ENCODE measurements at regions not wholly inside any gene's neighbourhood (a gene's known extent, or its start where the extent isn't known, plus 50 kb on each side); places are given as distances from the start of the nearest gene placed in this dataset.

DNA sequence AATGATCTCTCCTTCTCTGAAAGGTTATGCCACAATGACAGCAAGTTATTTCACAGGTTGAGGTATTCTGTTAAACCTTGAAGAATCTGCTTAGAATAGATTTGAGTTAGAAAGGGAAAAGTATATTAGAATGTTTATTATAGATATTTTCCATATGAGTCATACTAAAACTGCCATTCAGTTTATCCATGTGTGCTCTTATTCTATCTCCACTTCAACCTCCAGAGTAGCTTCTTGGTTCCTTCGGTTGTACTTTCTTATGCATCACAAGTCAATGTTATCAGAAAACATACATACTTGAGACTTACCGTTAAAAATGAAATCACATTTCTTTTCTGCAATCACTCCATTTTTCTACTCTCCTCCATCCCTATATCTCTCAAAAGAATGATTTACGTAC lies 197.7 kb downstream of the BCAT1 start:
- Histone ChIP-seq H3K4me2 (ENCODE audit: unreplicated experiment) (no peak overlapping the region), H3K4me1 (ENCODE audit: insufficient read depth) (peaks cover 12% of the 10 kb centered on the region), H3K27ac (no peak overlapping the region), H3K9me2 (ENCODE audit: insufficient read depth) (no peaks in the 10 kb centered on the region), H3K9ac (no peak overlapping the region), H3K9me3 (ENCODE audit: low read depth) (no peaks in the 10 kb centered on the region), H3K36me3 (ENCODE audit: low read depth) (no peaks in the 10 kb centered on the region), H4K20me1 (ENCODE audit: insufficient read depth) (no peaks in the 10 kb centered on the region), H3K79me2 (ENCODE audit: insufficient read depth) (no peaks in the 10 kb centered on the region), H2AFZ (no peak overlapping the region), H3F3A (ENCODE audit: insufficient read depth) (peaks cover 12% of the 10 kb centered on the region), H3K4me3 (no peak overlapping the region), H3K27me3 (replicated peaks; ENCODE audit: insufficient read depth) (0 out of 2 replicates have a peak, but pooled peaks cover 31% of the 10 kb centered on the region)
- peak; percentile 8 for DNase-seq
- TF ChIP-seq EZH2 (IDR thresholded peaks at IDR 0.05; ENCODE audit: insufficient read depth, poor library complexity, severe bottlenecking) (no peak), EZH2phosphoT487 (IDR thresholded peaks at IDR 0.05; ENCODE audit: insufficient read depth, low read depth) (no peak)
- in situ Hi-C loops (cut with MboI), result no loop called here
- WGBS, 2 experiments (ENCODE audit: low coverage in 1 of 2, low lambda C conversion rate in 2 of 2, missing lambda C conversion rate in 2 of 2), result 61 to 73% methylated on average over 3 of the region's 3 CpGs

DNA sequence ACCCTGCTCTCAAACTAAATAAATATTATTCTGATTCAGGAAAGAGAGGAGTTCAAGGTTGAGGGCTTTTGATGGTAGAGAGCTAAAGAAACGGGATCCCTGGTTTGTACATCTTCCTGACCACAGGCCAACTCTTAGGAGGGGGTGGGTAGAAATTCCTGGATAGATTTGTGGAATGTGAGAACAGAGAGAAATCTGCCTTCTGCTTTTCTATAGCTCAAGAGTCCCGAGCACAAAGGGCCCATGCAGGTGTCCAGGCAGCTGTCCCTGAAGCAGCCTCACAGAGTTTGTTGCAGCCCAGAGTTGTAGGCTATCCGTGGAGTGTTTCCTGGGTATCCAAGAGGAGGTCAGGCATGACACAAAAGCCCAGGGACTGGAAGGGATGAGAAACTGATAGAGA lies 198.6 kb downstream of the BCAT1 start:
- TF ChIP-seq EZH2phosphoT487 (IDR thresholded peaks at IDR 0.05; ENCODE audit: insufficient read depth, low read depth) (no peak), EZH2 (IDR thresholded peaks at IDR 0.05; ENCODE audit: insufficient read depth, poor library complexity, severe bottlenecking) (no peak)
- Histone ChIP-seq H3K79me2 (ENCODE audit: insufficient read depth) (no peaks in the 10 kb centered on the region), H3K4me3 (no peak overlapping the region), H3K36me3 (ENCODE audit: low read depth) (no peaks in the 10 kb centered on the region), H3K27ac (no peak overlapping the region), H3K9ac (no peak overlapping the region), H3F3A (ENCODE audit: insufficient read depth) (peaks cover 8% of the 10 kb centered on the region), H3K9me3 (ENCODE audit: low read depth) (no peaks in the 10 kb centered on the region), H3K27me3 (replicated peaks; ENCODE audit: insufficient read depth) (0 out of 2 replicates have a peak, but pooled peaks cover 28% of the 10 kb centered on the region), H4K20me1 (ENCODE audit: insufficient read depth) (no peaks in the 10 kb centered on the region), H3K9me2 (ENCODE audit: insufficient read depth) (no peaks in the 10 kb centered on the region), H3K4me2 (ENCODE audit: unreplicated experiment) (no peak overlapping the region), H2AFZ (no peak overlapping the region), H3K4me1 (ENCODE audit: insufficient read depth) (peaks cover 8% of the 10 kb centered on the region)
- DNase-seq, result no peak
- in situ Hi-C loops (cut with MboI), result no loop called here
- WGBS, 2 experiments (ENCODE audit: low coverage in 1 of 2, low lambda C conversion rate in 2 of 2, missing lambda C conversion rate in 2 of 2), result 32 to 42% methylated on average over 3 of the region's 3 CpGs

DNA sequence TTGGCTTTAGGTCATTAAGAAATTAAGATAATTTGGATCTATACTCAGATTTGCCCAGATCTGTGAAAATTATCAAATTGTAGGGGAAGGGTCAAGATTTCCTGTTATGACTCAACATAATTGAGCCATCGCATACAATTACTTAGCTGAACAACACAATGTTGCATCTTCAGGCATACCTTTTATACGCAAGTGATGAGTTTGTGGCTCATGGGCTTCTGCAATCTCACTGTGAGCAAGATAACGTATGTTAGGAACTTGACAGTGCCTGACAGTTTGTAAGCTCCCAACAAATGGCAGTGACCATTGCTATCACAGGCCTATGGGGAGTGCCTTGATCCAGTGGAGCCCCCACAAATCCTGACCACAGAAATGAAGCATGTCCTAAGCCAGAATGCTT lies 199.7 kb downstream of the BCAT1 start:
- Histone ChIP-seq H3K9me2 (ENCODE audit: insufficient read depth) (no peaks in the 10 kb centered on the region), H3F3A (ENCODE audit: insufficient read depth) (no peaks in the 10 kb centered on the region), H2AFZ (no peak overlapping the region), H3K79me2 (ENCODE audit: insufficient read depth) (no peaks in the 10 kb centered on the region), H4K20me1 (ENCODE audit: insufficient read depth) (no peaks in the 10 kb centered on the region), H3K9ac (no peak overlapping the region), H3K9me3 (ENCODE audit: low read depth) (no peaks in the 10 kb centered on the region), H3K27ac (no peak overlapping the region), H3K36me3 (ENCODE audit: low read depth) (no peaks in the 10 kb centered on the region), H3K4me3 (no peak overlapping the region), H3K27me3 (replicated peaks; ENCODE audit: insufficient read depth) (0 out of 2 replicates have a peak, but pooled peaks cover 35% of the 10 kb centered on the region), H3K4me1 (ENCODE audit: insufficient read depth) (no peaks in the 10 kb centered on the region), H3K4me2 (ENCODE audit: unreplicated experiment) (no peak overlapping the region)
- DNase-seq, result no peak
- WGBS, 2 experiments (ENCODE audit: low coverage in 1 of 2, low lambda C conversion rate in 2 of 2, missing lambda C conversion rate in 2 of 2), result 74 to 79% methylated on average over 3 of the region's 3 CpGs
- in situ Hi-C loops (cut with MboI), result no loop called here
- TF ChIP-seq EZH2phosphoT487 (IDR thresholded peaks at IDR 0.05; ENCODE audit: insufficient read depth, low read depth) (no peak), EZH2 (IDR thresholded peaks at IDR 0.05; ENCODE audit: insufficient read depth, poor library complexity, severe bottlenecking) (no peak)

DNA sequence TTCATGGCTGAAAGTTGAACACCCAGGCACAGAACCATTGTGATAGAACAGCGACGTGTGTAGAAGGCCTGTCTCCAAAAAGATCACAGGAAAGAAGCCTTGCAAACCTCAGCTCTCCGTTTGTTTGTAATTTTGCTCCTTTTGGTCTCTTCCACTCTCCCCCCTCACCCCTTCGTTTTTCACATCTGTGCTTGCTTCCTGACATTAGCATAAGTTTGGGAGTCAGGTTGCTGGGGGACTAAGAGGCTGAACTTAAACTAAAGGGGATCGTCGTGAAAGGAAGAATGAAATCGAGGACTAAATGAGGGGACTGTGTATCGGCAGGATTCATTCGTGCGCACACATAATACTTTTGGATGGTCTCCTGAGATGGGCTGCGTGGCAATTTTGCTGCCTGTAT lies 200.6 kb downstream of the BCAT1 start:
- in situ Hi-C loops (cut with MboI), result no loop called here
- no peak overlapping the region for H3K4me2 ChIP-seq (ENCODE audit: unreplicated experiment)
- H3K9me3 ChIP-seq (ENCODE audit: low read depth), result no peaks in the 10 kb centered on the region
- H3F3A ChIP-seq (ENCODE audit: insufficient read depth), result no peaks in the 10 kb centered on the region
- WGBS, 2 experiments (ENCODE audit: low coverage in 1 of 2, low lambda C conversion rate in 2 of 2, missing lambda C conversion rate in 2 of 2), result 29 to 34% methylated on average over 11 of the region's 11 CpGs
- H2AFZ ChIP-seq, result no peak overlapping the region
- H3K27me3 ChIP-seq (replicated peaks; ENCODE audit: insufficient read depth), result 0 out of 2 replicates have a peak, but pooled peaks cover 35% of the 10 kb centered on the region
- no peaks in the 10 kb centered on the region for H3K9me2 ChIP-seq (ENCODE audit: insufficient read depth)
- DNase-seq, result no peak
- no peaks in the 10 kb centered on the region for H3K36me3 ChIP-seq (ENCODE audit: low read depth)
- TF ChIP-seq EZH2 (IDR thresholded peaks at IDR 0.05; ENCODE audit: insufficient read depth, poor library complexity, severe bottlenecking), result no peak
- TF ChIP-seq EZH2phosphoT487 (IDR thresholded peaks at IDR 0.05; ENCODE audit: insufficient read depth, low read depth), result no peak
- no peaks in the 10 kb centered on the region for H3K79me2 ChIP-seq (ENCODE audit: insufficient read depth)
- H3K4me3 ChIP-seq, result no peak overlapping the region
- no peak overlapping the region for H3K9ac ChIP-seq
- no peaks in the 10 kb centered on the region for H3K4me1 ChIP-seq (ENCODE audit: insufficient read depth)
- H3K27ac ChIP-seq, result no peak overlapping the region
- H4K20me1 ChIP-seq (ENCODE audit: insufficient read depth), result no peaks in the 10 kb centered on the region

DNA sequence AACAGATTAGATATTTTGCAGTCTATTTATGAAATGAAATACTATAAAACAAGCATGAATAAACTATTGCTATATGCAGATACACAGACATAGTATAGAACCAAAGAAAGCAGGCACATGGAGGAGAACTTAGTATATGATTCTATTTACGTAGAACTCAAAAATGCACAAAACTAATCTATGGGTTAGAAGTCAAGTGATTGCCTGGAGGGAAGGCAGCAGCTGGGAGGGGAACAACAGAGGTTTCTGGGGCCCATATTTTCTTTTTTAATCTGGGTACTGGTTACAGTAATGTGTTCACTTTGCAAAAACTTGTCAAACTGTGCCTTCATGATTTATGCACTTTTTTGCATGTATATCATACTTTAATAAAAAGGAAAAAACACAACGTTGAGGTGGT lies 202.0 kb downstream of the BCAT1 start:
- H3K27me3 ChIP-seq (replicated peaks; ENCODE audit: insufficient read depth), result 0 out of 2 replicates have a peak, but pooled peaks cover 27% of the 10 kb centered on the region
- no peak overlapping the region for H3K4me2 ChIP-seq (ENCODE audit: unreplicated experiment)
- H3K4me1 ChIP-seq (ENCODE audit: insufficient read depth), result no peaks in the 10 kb centered on the region
- in situ Hi-C loops (cut with MboI), result no loop called here
- H3K79me2 ChIP-seq (ENCODE audit: insufficient read depth), result no peaks in the 10 kb centered on the region
- DNase-seq, result no peak
- H3F3A ChIP-seq (ENCODE audit: insufficient read depth), result no peaks in the 10 kb centered on the region
- 52 to 74% methylated on average over 2 of the region's 2 CpGs for WGBS, 2 experiments (ENCODE audit: low coverage in 1 of 2, low lambda C conversion rate in 2 of 2, missing lambda C conversion rate in 2 of 2)
- no peaks in the 10 kb centered on the region for H4K20me1 ChIP-seq (ENCODE audit: insufficient read depth)
- no peak overlapping the region for H3K27ac ChIP-seq
- H3K9me2 ChIP-seq (ENCODE audit: insufficient read depth), result no peaks in the 10 kb centered on the region
- no peaks in the 10 kb centered on the region for H3K36me3 ChIP-seq (ENCODE audit: low read depth)
- H3K9me3 ChIP-seq (ENCODE audit: low read depth), result no peaks in the 10 kb centered on the region
- TF ChIP-seq EZH2 (IDR thresholded peaks at IDR 0.05; ENCODE audit: insufficient read depth, poor library complexity, severe bottlenecking) (no peak), EZH2phosphoT487 (IDR thresholded peaks at IDR 0.05; ENCODE audit: insufficient read depth, low read depth) (no peak)
- H3K9ac ChIP-seq, result no peak overlapping the region
- H3K4me3 ChIP-seq, result no peak overlapping the region
- no peak overlapping the region for H2AFZ ChIP-seq
